WTC11 (cell line): ENCODE measurements at regions not wholly inside any gene's neighbourhood (a gene's known extent, or its start where the extent isn't known, plus 50 kb on each side); places are given as distances from the start of the nearest gene placed in this dataset.

ENCODE experiments used
- ATAC-seq: fragments of 200-7000 bp; cut with Tn5 transposase; 2 replicates; pipeline ENCODE4 v1.10.0; 2021; ENCODE audit warnings: mild to moderate bottlenecking, moderate library complexity
- CTCF ChIA-PET: fragments of 300-600 bp; sonication (Branson Sonifier 250); formaldehyde crosslinking; loops from one replicate; lab custom pipeline; 2021; ENCODE audit warnings: antibody characterized with exemption; lab: Charles Lee
- POLR2A ChIA-PET: fragments of 350-600 bp; sonication (Branson Sonifier 250); formaldehyde crosslinking; loops from one replicate; lab custom pipeline; 2021; ENCODE audit warnings: antibody characterized with exemption; lab: Charles Lee
- DNase-seq: peaks from one replicate; pipeline ENCODE4 v3.0.0; 2021; ENCODE audit warnings: low spot score
- H3K27ac Mint-ChIP-seq: 2 replicates; pipeline ENCODE4 v1.8.0; 2021; ENCODE audit warnings: mixed read lengths
- H3K27me3 Mint-ChIP-seq: 2 replicates; pipeline ENCODE4 v1.8.0; 2021; ENCODE audit warnings: low read depth, mild to moderate bottlenecking, moderate library complexity, mixed read lengths
- H3K36me3 Mint-ChIP-seq: 2 replicates; pipeline ENCODE4 v1.8.0; 2021; ENCODE audit warnings: mixed read lengths
- H3K4me1 Mint-ChIP-seq: 2 replicates; pipeline ENCODE4 v1.8.0; 2022; ENCODE audit warnings: mixed read lengths
- H3K4me3 Mint-ChIP-seq: 2 replicates; pipeline ENCODE4 v1.8.0; 2021; ENCODE audit warnings: mild to moderate bottlenecking, moderate library complexity, mixed read lengths
- H3K9me3 Mint-ChIP-seq: 2 replicates; pipeline ENCODE4 v1.8.0; 2021; ENCODE audit warnings: mixed read lengths
- ATF1 ChIP-seq: sonication (generic); formaldehyde crosslinking; IDR thresholded peaks from 2 replicates; pipeline ENCODE4 v1.8.1; 2023; ENCODE audit warnings: mild to moderate bottlenecking, moderate library complexity, missing genetic modification reagents
- ESRRA ChIP-seq: sonication (generic); formaldehyde crosslinking; IDR thresholded peaks from 2 replicates; pipeline ENCODE4 v1.8.1; 2022; ENCODE audit warnings: mild to moderate bottlenecking, missing genetic modification reagents, borderline replicate concordance
- FOXJ3 ChIP-seq: sonication (generic); formaldehyde crosslinking; IDR thresholded peaks from 2 replicates; pipeline ENCODE4 v1.9.0; 2021; ENCODE audit warnings: missing genetic modification reagents, mild to moderate bottlenecking, borderline replicate concordance
- FOXP4 ChIP-seq: sonication (generic); formaldehyde crosslinking; IDR thresholded peaks from 2 replicates; pipeline ENCODE4 v1.8.0; 2022; ENCODE audit warnings: mild to moderate bottlenecking, missing genetic modification reagents
- GABPB1 ChIP-seq: sonication (generic); formaldehyde crosslinking; IDR thresholded peaks from 2 replicates; pipeline ENCODE4 v1.8.1; 2023; ENCODE audit warnings: mild to moderate bottlenecking, missing genetic modification reagents
- JAZF1 ChIP-seq: fragments of 250-450 bp; sonication (Bioruptor Pico); IDR thresholded peaks from 2 replicates; pipeline ENCODE4 v1.9.0; 2021; ENCODE audit warnings: moderate library complexity, mild to moderate bottlenecking, inconsistent platforms
- KAT7 ChIP-seq: sonication (generic); formaldehyde crosslinking; IDR thresholded peaks from 2 replicates; pipeline ENCODE4 v1.8.1; 2023; ENCODE audit warnings: missing genetic modification reagents, mild to moderate bottlenecking, borderline replicate concordance
- NFE2L1 ChIP-seq: sonication (generic); formaldehyde crosslinking; IDR thresholded peaks from 2 replicates; pipeline ENCODE4 v1.8.1; 2023; ENCODE audit warnings: missing genetic modification reagents
- NR2C2 ChIP-seq: sonication (generic); formaldehyde crosslinking; IDR thresholded peaks from 2 replicates; pipeline ENCODE4 v1.8.0; 2022; ENCODE audit warnings: mild to moderate bottlenecking, missing genetic modification reagents
- PRDM15 ChIP-seq: sonication (generic); formaldehyde crosslinking; IDR thresholded peaks from 2 replicates; pipeline ENCODE4 v1.8.0; 2022; ENCODE audit warnings: missing genetic modification reagents
- RORB ChIP-seq: fragments of 250-450 bp; sonication (Bioruptor Pico); IDR thresholded peaks from 2 replicates; pipeline ENCODE4 v1.9.0; 2021; ENCODE audit warnings: mild to moderate bottlenecking
- SOX15 ChIP-seq: fragments of 250-450 bp; sonication (Bioruptor Pico); IDR thresholded peaks from 2 replicates; pipeline ENCODE4 v1.9.0; 2021; ENCODE audit warnings: mild to moderate bottlenecking
- TEAD4 ChIP-seq: sonication (generic); formaldehyde crosslinking; IDR thresholded peaks from 2 replicates; pipeline ENCODE4 v1.8.0; 2022; ENCODE audit warnings: mild to moderate bottlenecking, missing genetic modification reagents
- ZNF138 ChIP-seq: sonication (generic); formaldehyde crosslinking; conservative IDR thresholded peaks from 2 replicates; pipeline ENCODE4 v1.8.1; 2022; ENCODE audit warnings: mild to moderate bottlenecking, moderate library complexity, missing genetic modification reagents
- ZNF263 ChIP-seq: sonication (generic); formaldehyde crosslinking; IDR thresholded peaks from 2 replicates; pipeline ENCODE4 v1.8.1; 2022; ENCODE audit warnings: low read depth, mild to moderate bottlenecking, moderate library complexity, missing genetic modification reagents
- TF ChIP-seq, protein P1 (sequence below): sonication (generic); formaldehyde crosslinking; IDR thresholded peaks from 2 replicates; pipeline ENCODE4 v1.8.1; 2022; ENCODE audit warnings: mild to moderate bottlenecking, moderate library complexity, missing genetic modification reagents
- TF ChIP-seq, protein P2 (sequence below): sonication (generic); formaldehyde crosslinking; conservative IDR thresholded peaks from 2 replicates; pipeline ENCODE4 v1.8.1; 2022; ENCODE audit warnings: mild to moderate bottlenecking, missing genetic modification reagents
- TF ChIP-seq, protein P3 (sequence below): fragments of 250-450 bp; sonication (Bioruptor Pico); IDR thresholded peaks from 2 replicates; pipeline ENCODE4 v1.8.0; 2021; ENCODE audit warnings: mild to moderate bottlenecking
- TF ChIP-seq, protein P4 (sequence below): sonication (generic); formaldehyde crosslinking; IDR thresholded peaks from 2 replicates; pipeline ENCODE4 v1.8.0; 2023; ENCODE audit warnings: missing genetic modification reagents, mild to moderate bottlenecking, borderline replicate concordance
- TF ChIP-seq, protein P5 (sequence below): sonication (generic); formaldehyde crosslinking; IDR thresholded peaks from 2 replicates; pipeline ENCODE4 v1.8.1; 2022; ENCODE audit warnings: low read depth, mild to moderate bottlenecking, moderate library complexity, missing genetic modification reagents, borderline replicate concordance

- H3K27ac Mint-ChIP-seq = no peak overlapping the region
- ATAC-seq (no peak), DNase-seq (no peak)
- ChIA-PET POLR2A (no interaction called here), CTCF (no interaction called here)
- H3K4me1 Mint-ChIP-seq = no peaks in the 10 kb centered on the region
- no peaks in the 10 kb centered on the region for H3K9me3 Mint-ChIP-seq
- no peak overlapping the region for H3K4me3 Mint-ChIP-seq
- no peaks in the 10 kb centered on the region for H3K27me3 Mint-ChIP-seq
- no peaks in the 10 kb centered on the region for H3K36me3 Mint-ChIP-seq
- TF ChIP-seq, protein P1, sequence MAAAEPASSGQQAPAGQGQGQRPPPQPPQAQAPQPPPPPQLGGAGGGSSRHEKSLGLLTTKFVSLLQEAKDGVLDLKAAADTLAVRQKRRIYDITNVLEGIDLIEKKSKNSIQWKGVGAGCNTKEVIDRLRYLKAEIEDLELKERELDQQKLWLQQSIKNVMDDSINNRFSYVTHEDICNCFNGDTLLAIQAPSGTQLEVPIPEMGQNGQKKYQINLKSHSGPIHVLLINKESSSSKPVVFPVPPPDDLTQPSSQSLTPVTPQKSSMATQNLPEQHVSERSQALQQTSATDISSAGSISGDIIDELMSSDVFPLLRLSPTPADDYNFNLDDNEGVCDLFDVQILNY (CRISPR knock-in tag) = no peak
- no peak for TF ChIP-seq JAZF1 (CRISPR knock-in tag)
- no peak for TF ChIP-seq TEAD4 (CRISPR knock-in tag)
- TF ChIP-seq ESRRA = no peak
- TF ChIP-seq SOX15 (CRISPR knock-in tag) = no peak
- no peak for TF ChIP-seq NR2C2 (CRISPR knock-in tag)
- TF ChIP-seq GABPB1 = no peak
- TF ChIP-seq FOXP4 (CRISPR knock-in tag) = no peak
- TF ChIP-seq, protein P2, sequence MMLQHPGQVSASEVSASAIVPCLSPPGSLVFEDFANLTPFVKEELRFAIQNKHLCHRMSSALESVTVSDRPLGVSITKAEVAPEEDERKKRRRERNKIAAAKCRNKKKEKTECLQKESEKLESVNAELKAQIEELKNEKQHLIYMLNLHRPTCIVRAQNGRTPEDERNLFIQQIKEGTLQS (CRISPR knock-in tag) = no peak
- TF ChIP-seq PRDM15 (CRISPR knock-in tag) = no peak
- TF ChIP-seq ZNF263 (CRISPR knock-in tag) = no peak
- no peak for TF ChIP-seq RORB (CRISPR knock-in tag)
- TF ChIP-seq NFE2L1 (CRISPR knock-in tag) = no peak
Observed at GRCh38 chr5:89535411-89535810, 652.4 kb upstream of the MEF2C start.

GRCh38 chr5:89534331-89534730 is 651.3 kb upstream of the MEF2C start:
- ChIA-PET CTCF (no interaction called here), POLR2A (no interaction called here)
- no peaks in the 10 kb centered on the region for H3K27me3 Mint-ChIP-seq
- no peak for DNase-seq
- ATAC-seq = no peak
- H3K36me3 Mint-ChIP-seq = no peaks in the 10 kb centered on the region
- no peak overlapping the region for H3K27ac Mint-ChIP-seq
- H3K9me3 Mint-ChIP-seq = no peaks in the 10 kb centered on the region
- H3K4me3 Mint-ChIP-seq = no peak overlapping the region
- H3K4me1 Mint-ChIP-seq = no peaks in the 10 kb centered on the region
- TF ChIP-seq ESRRA (no peak), ZNF263 (CRISPR knock-in tag) (no peak), ATF1 (CRISPR knock-in tag) (no peak), KAT7 (CRISPR knock-in tag) (no peak), TEAD4 (CRISPR knock-in tag) (no peak), ZNF138 (CRISPR knock-in tag) (no peak), FOXJ3 (CRISPR knock-in tag) (no peak)
- TF ChIP-seq, protein P3, sequence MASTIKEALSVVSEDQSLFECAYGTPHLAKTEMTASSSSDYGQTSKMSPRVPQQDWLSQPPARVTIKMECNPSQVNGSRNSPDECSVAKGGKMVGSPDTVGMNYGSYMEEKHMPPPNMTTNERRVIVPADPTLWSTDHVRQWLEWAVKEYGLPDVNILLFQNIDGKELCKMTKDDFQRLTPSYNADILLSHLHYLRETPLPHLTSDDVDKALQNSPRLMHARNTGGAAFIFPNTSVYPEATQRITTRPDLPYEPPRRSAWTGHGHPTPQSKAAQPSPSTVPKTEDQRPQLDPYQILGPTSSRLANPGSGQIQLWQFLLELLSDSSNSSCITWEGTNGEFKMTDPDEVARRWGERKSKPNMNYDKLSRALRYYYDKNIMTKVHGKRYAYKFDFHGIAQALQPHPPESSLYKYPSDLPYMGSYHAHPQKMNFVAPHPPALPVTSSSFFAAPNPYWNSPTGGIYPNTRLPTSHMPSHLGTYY (CRISPR knock-in tag) = no peak
- TF ChIP-seq, protein P4, sequence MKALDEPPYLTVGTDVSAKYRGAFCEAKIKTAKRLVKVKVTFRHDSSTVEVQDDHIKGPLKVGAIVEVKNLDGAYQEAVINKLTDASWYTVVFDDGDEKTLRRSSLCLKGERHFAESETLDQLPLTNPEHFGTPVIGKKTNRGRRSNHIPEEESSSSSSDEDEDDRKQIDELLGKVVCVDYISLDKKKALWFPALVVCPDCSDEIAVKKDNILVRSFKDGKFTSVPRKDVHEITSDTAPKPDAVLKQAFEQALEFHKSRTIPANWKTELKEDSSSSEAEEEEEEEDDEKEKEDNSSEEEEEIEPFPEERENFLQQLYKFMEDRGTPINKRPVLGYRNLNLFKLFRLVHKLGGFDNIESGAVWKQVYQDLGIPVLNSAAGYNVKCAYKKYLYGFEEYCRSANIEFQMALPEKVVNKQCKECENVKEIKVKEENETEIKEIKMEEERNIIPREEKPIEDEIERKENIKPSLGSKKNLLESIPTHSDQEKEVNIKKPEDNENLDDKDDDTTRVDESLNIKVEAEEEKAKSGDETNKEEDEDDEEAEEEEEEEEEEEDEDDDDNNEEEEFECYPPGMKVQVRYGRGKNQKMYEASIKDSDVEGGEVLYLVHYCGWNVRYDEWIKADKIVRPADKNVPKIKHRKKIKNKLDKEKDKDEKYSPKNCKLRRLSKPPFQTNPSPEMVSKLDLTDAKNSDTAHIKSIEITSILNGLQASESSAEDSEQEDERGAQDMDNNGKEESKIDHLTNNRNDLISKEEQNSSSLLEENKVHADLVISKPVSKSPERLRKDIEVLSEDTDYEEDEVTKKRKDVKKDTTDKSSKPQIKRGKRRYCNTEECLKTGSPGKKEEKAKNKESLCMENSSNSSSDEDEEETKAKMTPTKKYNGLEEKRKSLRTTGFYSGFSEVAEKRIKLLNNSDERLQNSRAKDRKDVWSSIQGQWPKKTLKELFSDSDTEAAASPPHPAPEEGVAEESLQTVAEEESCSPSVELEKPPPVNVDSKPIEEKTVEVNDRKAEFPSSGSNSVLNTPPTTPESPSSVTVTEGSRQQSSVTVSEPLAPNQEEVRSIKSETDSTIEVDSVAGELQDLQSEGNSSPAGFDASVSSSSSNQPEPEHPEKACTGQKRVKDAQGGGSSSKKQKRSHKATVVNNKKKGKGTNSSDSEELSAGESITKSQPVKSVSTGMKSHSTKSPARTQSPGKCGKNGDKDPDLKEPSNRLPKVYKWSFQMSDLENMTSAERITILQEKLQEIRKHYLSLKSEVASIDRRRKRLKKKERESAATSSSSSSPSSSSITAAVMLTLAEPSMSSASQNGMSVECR (CRISPR knock-in tag) = no peak
- TF ChIP-seq, protein P5, sequence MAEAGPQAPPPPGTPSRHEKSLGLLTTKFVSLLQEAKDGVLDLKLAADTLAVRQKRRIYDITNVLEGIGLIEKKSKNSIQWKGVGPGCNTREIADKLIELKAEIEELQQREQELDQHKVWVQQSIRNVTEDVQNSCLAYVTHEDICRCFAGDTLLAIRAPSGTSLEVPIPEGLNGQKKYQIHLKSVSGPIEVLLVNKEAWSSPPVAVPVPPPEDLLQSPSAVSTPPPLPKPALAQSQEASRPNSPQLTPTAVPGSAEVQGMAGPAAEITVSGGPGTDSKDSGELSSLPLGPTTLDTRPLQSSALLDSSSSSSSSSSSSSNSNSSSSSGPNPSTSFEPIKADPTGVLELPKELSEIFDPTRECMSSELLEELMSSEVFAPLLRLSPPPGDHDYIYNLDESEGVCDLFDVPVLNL (CRISPR knock-in tag) = no peak
